ENCODE measurements at regions not wholly inside any gene's neighbourhood (a gene's known extent, or its start where the extent isn't known, plus 50 kb on each side); places are given as distances from the start of the nearest gene placed in this dataset.

- TF ChIP-seq CTCF (conservative IDR thresholded peaks at IDR 0.05; ENCODE audit: low read length) (no peak), EZH2phosphoT487 (IDR thresholded peaks at IDR 0.05; ENCODE audit: borderline replicate concordance) (no peak)
Observed at GRCh38 chr17:51527225-51527982, 267.1 kb downstream of the UTP18 start.
